SK-N-SH (cell line): ENCODE measurements at regions not wholly inside any gene's neighbourhood (a gene's known extent, or its start where the extent isn't known, plus 50 kb on each side); places are given as distances from the start of the nearest gene placed in this dataset.

ENCODE experiments used
- CTCF ChIA-PET: fragments of 300-600, 350-600 bp; formaldehyde crosslinking; extraction: SDS; loops from one replicate; lab custom pipeline; 2021; lab: Yijun Ruan, JAX
- POLR2A ChIA-PET: fragments of 350-600 bp; sonication (Branson Sonifier 250); formaldehyde crosslinking; extraction: SDS; loops from one replicate; lab custom pipeline; 2020; ENCODE audit warnings: antibody characterized with exemption, inconsistent platforms; lab: Yijun Ruan, JAX
- DNase-seq: peaks from one replicate; pipeline ENCODE4 v3.0.0; 2012
- H2AFZ ChIP-seq: fragments of 200-600 bp; sonication (generic); 2 replicates; pipeline ENCODE4 v1.8.1; 2016; ENCODE audit warnings: antibody characterized with exemption, mild to moderate bottlenecking, low read depth
- H3F3A ChIP-seq: fragments of 200-600 bp; sonication (generic); replicated peaks from 2 replicates; pipeline ENCODE3; 2016; ENCODE audit warnings: antibody characterized with exemption, mild to moderate bottlenecking; ENCODE audit not compliant: insufficient read depth
- H3K27ac ChIP-seq, 2 experiments: fragments of 200-500 bp in 1 of 2; fragments of 200-600 bp in 1 of 2; sonication (Bioruptor generic) in 1 of 2; sonication (generic), shearing (Covaris generic) in 1 of 2; 2 replicates each; pipeline versions ENCODE4 v1.5.1 to v1.6.1; 2014 to 2016; ENCODE audit warnings: low read depth in 2 of 2, inconsistent platforms in 1 of 2, low read length in 1 of 2, mild to moderate bottlenecking in 1 of 2, mixed read lengths in 1 of 2
- H3K27me3 ChIP-seq: fragments of 200-600 bp; sonication (generic), shearing (Covaris generic); 2 replicates; pipeline ENCODE4 v1.6.1; 2016; ENCODE audit warnings: mixed run types; ENCODE audit not compliant: insufficient read depth
- H3K36me3 ChIP-seq, 2 experiments: fragments of 200-500 bp in 1 of 2; fragments of 200-600 bp in 1 of 2; sonication (Bioruptor generic) in 1 of 2; sonication (generic) in 1 of 2; replicated peaks in 1 of 2; 2 replicates each; pipeline versions ENCODE3 to v1.5.1; 2014 to 2016; ENCODE audit warnings: low read length in 1 of 2, mild to moderate bottlenecking in 1 of 2; ENCODE audit not compliant: insufficient read depth in 2 of 2, control insufficient read depth in 1 of 2
- H3K4me1 ChIP-seq, 2 experiments: fragments of 200-500 bp in 1 of 2; fragments of 200-600 bp in 1 of 2; sonication (Bioruptor generic) in 1 of 2; sonication (generic), shearing (Covaris generic) in 1 of 2; 2 replicates each; pipeline versions ENCODE4 v1.5.1 to v1.6.1; 2014 to 2016; ENCODE audit warnings: low read depth in 1 of 2, low read length in 1 of 2, mixed run types in 1 of 2; ENCODE audit not compliant: insufficient read depth in 2 of 2, control insufficient read depth in 1 of 2
- H3K4me2 ChIP-seq: fragments of 200-600 bp; sonication (generic), shearing (Covaris generic); 2 replicates; pipeline ENCODE4 v1.6.1; 2017; ENCODE audit warnings: mixed run types
- H3K4me3 ChIP-seq, 2 experiments: fragments of 200-500 bp in 1 of 2; fragments of 200-600 bp in 1 of 2; sonication (Bioruptor generic) in 1 of 2; sonication (generic), shearing (Covaris generic) in 1 of 2; 2 replicates each; pipeline versions ENCODE4 v1.5.1 to v1.8.1; 2014 to 2016; ENCODE audit warnings: low read depth in 2 of 2, inconsistent platforms in 1 of 2, low read length in 1 of 2, mild to moderate bottlenecking in 1 of 2, mixed read lengths in 1 of 2, moderate library complexity in 1 of 2
- H3K79me2 ChIP-seq: fragments of 200-600 bp; sonication (generic); 2 replicates; pipeline ENCODE4 v1.8.1; 2017; ENCODE audit warnings: mild to moderate bottlenecking; ENCODE audit not compliant: insufficient read depth
- H3K9ac ChIP-seq: fragments of 200-600 bp; sonication (generic); 2 replicates; pipeline ENCODE4 v1.6.1; 2017; ENCODE audit warnings: mixed run types
- H3K9me2 ChIP-seq: fragments of 200-600 bp; sonication (generic); 2 replicates; pipeline ENCODE4 v1.6.1; 2017; ENCODE audit warnings: mixed run types
- H3K9me3 ChIP-seq: fragments of 200-600 bp; sonication (generic); 2 replicates; pipeline ENCODE4 v1.6.1; 2017; ENCODE audit warnings: mixed run types, mild to moderate bottlenecking, moderate library complexity
- H4K20me1 ChIP-seq: fragments of 200-600 bp; sonication (generic); 2 replicates; pipeline ENCODE4 v1.6.1; 2017; ENCODE audit warnings: mild to moderate bottlenecking, mixed run types; ENCODE audit not compliant: insufficient read depth
- ELF1 ChIP-seq: IDR thresholded peaks from 2 replicates; pipeline ENCODE4 v1.4.0; 2012
- EP300 ChIP-seq, 2 experiments: IDR thresholded peaks; 2 replicates each; pipeline versions ENCODE4 v1.4.0 to v1.6.1; 2012; ENCODE audit warnings: borderline replicate concordance in 1 of 2, low read depth in 1 of 2, low read length in 1 of 2
- GABPA ChIP-seq: IDR thresholded peaks from 2 replicates; pipeline ENCODE4 v1.4.0; 2012; ENCODE audit warnings: low read depth, mild to moderate bottlenecking
- GATA2 ChIP-seq: sonication (generic); formaldehyde crosslinking; IDR thresholded peaks from 2 replicates; pipeline ENCODE4 v1.5.0; 2020; ENCODE audit warnings: mild to moderate bottlenecking, missing genetic modification reagents
- MAX ChIP-seq: IDR thresholded peaks from 2 replicates; pipeline ENCODE4 v1.4.0; 2012; ENCODE audit warnings: low read depth
- NFIC ChIP-seq: IDR thresholded peaks from 2 replicates; pipeline ENCODE4 v1.4.0; 2012; ENCODE audit warnings: borderline replicate concordance
- RAD21 ChIP-seq: IDR thresholded peaks from 2 replicates; pipeline ENCODE4 v1.6.1; 2012; ENCODE audit warnings: mild to moderate bottlenecking, low read length
- RFX5 ChIP-seq: IDR thresholded peaks from 2 replicates; pipeline ENCODE4 v1.6.1; 2012; ENCODE audit warnings: mild to moderate bottlenecking, improper control_type of control experiment, low read length
- RXRA ChIP-seq: IDR thresholded peaks from 2 replicates; pipeline ENCODE4 v1.4.0; 2012; ENCODE audit warnings: low read depth, mild to moderate bottlenecking, borderline replicate concordance
- SMC3 ChIP-seq: IDR thresholded peaks from 2 replicates; pipeline ENCODE4 v1.6.1; 2012; ENCODE audit warnings: low read depth, low read length, improper control_type of control experiment
- USF2 ChIP-seq: fragments of 150-350 bp; IDR thresholded peaks from 2 replicates; pipeline ENCODE4 v1.6.1; 2017; ENCODE audit warnings: antibody characterized with exemption, low read length, low read depth, borderline replicate concordance
- WGBS: methylation state at CpG from one replicate; pipeline ENCODE4 v1.1.6; 2017; ENCODE audit warnings: low lambda C conversion rate; 5-methylcytosine and 5-hydroxymethylcytosine counted together
- TF ChIP-seq, protein P1 (sequence below): fragments of 150-350 bp; IDR thresholded peaks from 2 replicates; pipeline ENCODE4 v1.6.1; 2016; ENCODE audit warnings: mild to moderate bottlenecking, low read depth, low read length
- TF ChIP-seq, protein P2 (sequence below): IDR thresholded peaks from 2 replicates; pipeline ENCODE4; 2012
- TF ChIP-seq, protein P3 (sequence below): IDR thresholded peaks from 2 replicates; pipeline ENCODE4 v1.4.0; 2012; ENCODE audit warnings: low read depth, borderline replicate concordance

DNA sequence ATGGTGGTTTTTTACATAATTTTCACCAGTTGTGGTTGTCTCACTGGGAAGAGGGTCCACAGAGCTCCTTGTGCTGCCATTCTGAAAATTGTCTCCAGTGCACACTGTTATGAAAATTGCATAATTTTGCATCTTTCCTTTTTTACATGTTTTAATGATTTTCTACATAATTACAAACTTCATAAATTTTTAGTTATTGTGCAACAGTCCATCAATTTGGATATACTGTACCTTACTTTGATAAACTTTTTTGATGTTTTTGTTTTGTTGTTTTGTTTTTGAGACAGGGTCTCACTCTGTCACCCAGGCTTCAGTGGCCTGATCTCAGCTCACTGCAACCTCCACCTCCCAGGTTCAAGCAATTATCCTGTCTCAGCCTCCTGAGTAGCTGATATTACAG, 70.6 kb upstream of the AUTS2 start:
- Histone ChIP-seq H3K79me2 (no peaks in the 10 kb centered on the region), H3K9me3 (no peaks in the 10 kb centered on the region), H3K4me3 (no peak overlapping the region), H3K27ac (no peak overlapping the region), H3K9ac (no peak overlapping the region), H3K9me2 (no peaks in the 10 kb centered on the region), H3K36me3 (no peaks in the 10 kb centered on the region), H3K4me1 (peaks cover 0 to 17% of the 10 kb centered on the region in 2 experiments; a peak in 1 of 4 replicates), H3F3A (peaks cover 3% of the 10 kb centered on the region), H3K27me3 (no peaks in the 10 kb centered on the region; the same call in 1 of the 2 replicates), H2AFZ (no peak overlapping the region), H4K20me1 (no peaks in the 10 kb centered on the region), H3K4me2 (no peak overlapping the region)
- CTCF ChIA-PET, result interaction anchor here (0.6 to 1.1 kb wide), 2 partner anchors 15 to 23 kb away, joined by 3 read pairs; no protein-coding TSS in a partner anchor
- no peak for DNase-seq
- POLR2A ChIA-PET, result no interaction called here
- TF ChIP-seq SMC3 (no peak), ELF1 (no peak), GABPA (no peak), USF2 (no peak), RXRA (no peak)
- TF ChIP-seq, protein P1, sequence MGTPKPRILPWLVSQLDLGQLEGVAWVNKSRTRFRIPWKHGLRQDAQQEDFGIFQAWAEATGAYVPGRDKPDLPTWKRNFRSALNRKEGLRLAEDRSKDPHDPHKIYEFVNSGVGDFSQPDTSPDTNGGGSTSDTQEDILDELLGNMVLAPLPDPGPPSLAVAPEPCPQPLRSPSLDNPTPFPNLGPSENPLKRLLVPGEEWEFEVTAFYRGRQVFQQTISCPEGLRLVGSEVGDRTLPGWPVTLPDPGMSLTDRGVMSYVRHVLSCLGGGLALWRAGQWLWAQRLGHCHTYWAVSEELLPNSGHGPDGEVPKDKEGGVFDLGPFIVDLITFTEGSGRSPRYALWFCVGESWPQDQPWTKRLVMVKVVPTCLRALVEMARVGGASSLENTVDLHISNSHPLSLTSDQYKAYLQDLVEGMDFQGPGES, result no peak

GRCh38 chr7:69531050-69531449, 67.2 kb upstream of the AUTS2 start:
- 27% methylated on average over 3 of the region's 3 CpGs for WGBS
- no peaks in the 10 kb centered on the region for H4K20me1 ChIP-seq

GRCh38 chr7:69534461-69535041, 63.7 kb upstream of the AUTS2 start:
- TF ChIP-seq, protein P2, sequence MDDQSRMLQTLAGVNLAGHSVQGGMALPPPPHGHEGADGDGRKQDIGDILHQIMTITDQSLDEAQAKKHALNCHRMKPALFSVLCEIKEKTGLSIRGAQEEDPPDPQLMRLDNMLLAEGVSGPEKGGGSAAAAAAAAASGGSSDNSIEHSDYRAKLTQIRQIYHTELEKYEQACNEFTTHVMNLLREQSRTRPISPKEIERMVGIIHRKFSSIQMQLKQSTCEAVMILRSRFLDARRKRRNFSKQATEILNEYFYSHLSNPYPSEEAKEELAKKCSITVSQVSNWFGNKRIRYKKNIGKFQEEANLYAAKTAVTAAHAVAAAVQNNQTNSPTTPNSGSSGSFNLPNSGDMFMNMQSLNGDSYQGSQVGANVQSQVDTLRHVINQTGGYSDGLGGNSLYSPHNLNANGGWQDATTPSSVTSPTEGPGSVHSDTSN, result no peak
- TF ChIP-seq SMC3 (no peak), RAD21 (no peak), ELF1 (no peak), NFIC (no peak), MAX (no peak), EP300 (IDR thresholded peaks at IDR 0.05; ENCODE audit: borderline replicate concordance in 1 of 2, low read depth in 1 of 2, low read length in 1 of 2) (no peak)
- TF ChIP-seq, protein P3, sequence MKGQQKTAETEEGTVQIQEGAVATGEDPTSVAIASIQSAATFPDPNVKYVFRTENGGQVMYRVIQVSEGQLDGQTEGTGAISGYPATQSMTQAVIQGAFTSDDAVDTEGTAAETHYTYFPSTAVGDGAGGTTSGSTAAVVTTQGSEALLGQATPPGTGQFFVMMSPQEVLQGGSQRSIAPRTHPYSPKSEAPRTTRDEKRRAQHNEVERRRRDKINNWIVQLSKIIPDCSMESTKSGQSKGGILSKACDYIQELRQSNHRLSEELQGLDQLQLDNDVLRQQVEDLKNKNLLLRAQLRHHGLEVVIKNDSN, result no peak
- TF ChIP-seq, all 33 proteins: peak for 0
- Histone ChIP-seq H3K79me2 (no peaks in the 10 kb centered on the region), H3K36me3 (no peaks in the 10 kb centered on the region), H3K4me2 (no peak overlapping the region), H3K27ac (no peak overlapping the region), H3K9me2 (no peaks in the 10 kb centered on the region), H4K20me1 (no peaks in the 10 kb centered on the region), H3K9me3 (no peaks in the 10 kb centered on the region), H3K27me3 (no peaks in the 10 kb centered on the region), H3K9ac (no peak overlapping the region), H3K4me3 (no peak overlapping the region), H3F3A (peaks cover 3% of the 10 kb centered on the region), H2AFZ (no peak overlapping the region), H3K4me1 (peaks cover 0 to 11% of the 10 kb centered on the region in 2 experiments; a peak in 1 of 4 replicates)
- 73% methylated on average over 15 of the region's 15 CpGs for WGBS
- ChIA-PET POLR2A (no interaction called here), CTCF (interaction anchor here (0.7 to 2.0 kb wide), 2 partner anchors 8 to 1179 kb away, joined by 3 to 5 read pairs; no protein-coding TSS in a partner anchor)
- no peak for DNase-seq

More at GRCh38 chr7:69531050-69531449, 67.2 kb upstream of the AUTS2 start:
- H3K9me2 ChIP-seq, result no peaks in the 10 kb centered on the region
- no peak for TF ChIP-seq RFX5
- peak; percentile 41 for TF ChIP-seq RAD21
- TF ChIP-seq GATA2 (CRISPR knock-in tag), result peak; percentile 87
- peak in 1 of 2 experiments; percentile 61; a peak in 1 of 4 replicates for TF ChIP-seq EP300 (IDR thresholded peaks at IDR 0.05; ENCODE audit: borderline replicate concordance in 1 of 2, low read depth in 1 of 2, low read length in 1 of 2)
- no peak overlapping the region for H3K4me2 ChIP-seq
- no peaks in the 10 kb centered on the region for H3K9me3 ChIP-seq
- H3K79me2 ChIP-seq, result no peaks in the 10 kb centered on the region
- H3K4me3 ChIP-seq, result no peak overlapping the region
- DNase-seq, result peak; percentile 71
- no peak overlapping the region for H2AFZ ChIP-seq
- no peak overlapping the region for H3K9ac ChIP-seq
- no peaks in the 10 kb centered on the region for H3K36me3 ChIP-seq
- H3K27me3 ChIP-seq, result no peaks in the 10 kb centered on the region; the same call in 1 of the 2 replicates
- POLR2A ChIA-PET, result interaction anchor here (1.4 kb wide), 1 partner anchor 66 kb away, joined by 4 read pairs; no protein-coding TSS in a partner anchor
- H3F3A ChIP-seq, result peaks cover 3% of the 10 kb centered on the region
- peaks cover 0 to 17% of the 10 kb centered on the region in 2 experiments; a peak in 1 of 4 replicates for H3K4me1 ChIP-seq
- peak overlapping the region in 1 of 2 experiments; percentile 31; a peak in 2 of 4 replicates for H3K27ac ChIP-seq
- CTCF ChIA-PET, result interaction anchor here (0.6 to 1.2 kb wide), 3 partner anchors 37 to 312 kb away, joined by 3 read pairs; no protein-coding TSS in a partner anchor
